Central memory CD4-positive, alpha-beta T cell (primary cell): ENCODE measurements at regions not wholly inside any gene's neighbourhood (a gene's known extent, or its start where the extent isn't known, plus 50 kb on each side); places are given as distances from the start of the nearest gene placed in this dataset.
"Not testable (repeated sequence)": the region's sequence is repeated elsewhere in the genome, so short reads cannot be mapped to it uniquely, and the experiment has no call there.

ENCODE experiments used
- DNase-seq: peaks from one replicate; pipeline ENCODE4 v3.0.0; 2022

DNA sequence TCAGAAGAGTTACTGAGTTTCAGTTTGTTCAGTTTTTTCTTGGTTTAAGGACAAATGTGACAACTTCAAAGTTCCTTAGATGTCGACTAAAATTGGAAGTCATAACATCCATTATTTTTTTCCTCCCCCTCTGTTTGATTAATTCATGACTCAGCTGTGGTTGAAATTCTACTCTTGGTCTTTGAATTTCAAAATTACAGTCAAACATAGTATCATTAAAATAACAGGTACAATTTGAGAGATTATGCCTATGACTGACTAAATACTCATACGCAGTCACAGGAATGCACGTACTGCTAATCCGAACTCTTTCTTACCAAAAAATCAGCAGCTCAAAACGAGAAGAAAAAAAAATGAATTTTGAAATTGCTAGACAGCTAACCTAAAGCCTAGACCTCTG is 1434.8 kb downstream of the RAPGEF2 start:
- DNase-seq, result no peak

DNA sequence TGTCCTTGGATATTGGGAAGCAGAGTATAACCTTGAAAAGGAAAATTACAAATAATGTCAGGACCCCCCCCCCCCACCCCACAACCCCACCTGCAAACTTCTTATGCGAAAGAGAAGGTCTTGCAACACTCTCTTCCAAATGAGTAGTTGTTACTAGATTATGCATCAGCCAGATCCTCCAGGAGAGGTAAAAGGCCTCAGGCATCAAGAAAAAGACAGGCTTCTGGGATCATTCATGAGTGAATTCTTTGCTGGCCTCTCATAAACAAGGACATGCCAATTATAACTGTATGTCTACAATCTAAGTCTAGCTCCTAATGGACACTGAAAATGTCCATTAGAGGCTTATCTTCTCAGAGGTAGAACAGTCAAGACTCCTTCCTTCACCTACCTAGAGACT is 1443.3 kb downstream of the RAPGEF2 start:
- no peak for DNase-seq

DNA sequence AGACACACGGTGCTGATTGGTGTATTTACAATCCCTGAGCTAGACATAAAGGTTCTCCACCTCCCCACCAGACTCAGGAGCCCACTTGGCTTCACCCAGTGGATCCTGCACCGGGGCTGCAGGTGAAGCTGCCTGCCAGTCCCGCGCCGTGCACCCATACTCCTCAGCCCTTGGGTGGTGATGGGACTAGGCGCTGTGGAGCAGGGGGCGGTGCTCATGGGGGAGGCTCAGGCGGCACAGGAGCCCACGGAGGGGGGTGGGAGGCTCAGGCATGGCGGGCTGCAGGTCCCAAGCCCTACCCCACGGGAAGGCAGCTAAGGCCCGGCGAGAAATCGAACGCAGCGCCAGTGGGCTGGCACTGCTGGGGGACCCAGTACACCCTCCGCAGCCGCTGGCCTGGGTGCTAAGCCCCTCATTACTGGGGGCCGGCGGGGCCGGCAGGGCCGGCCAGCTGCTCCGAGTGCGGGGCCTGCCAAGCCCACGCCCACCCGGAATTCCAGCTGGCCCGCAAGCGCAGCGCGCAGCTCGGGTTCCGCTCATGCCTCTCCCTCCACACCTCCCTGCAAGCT is 1447.2 kb downstream of the RAPGEF2 start:
- DNase-seq, result not testable (repeated sequence)

DNA sequence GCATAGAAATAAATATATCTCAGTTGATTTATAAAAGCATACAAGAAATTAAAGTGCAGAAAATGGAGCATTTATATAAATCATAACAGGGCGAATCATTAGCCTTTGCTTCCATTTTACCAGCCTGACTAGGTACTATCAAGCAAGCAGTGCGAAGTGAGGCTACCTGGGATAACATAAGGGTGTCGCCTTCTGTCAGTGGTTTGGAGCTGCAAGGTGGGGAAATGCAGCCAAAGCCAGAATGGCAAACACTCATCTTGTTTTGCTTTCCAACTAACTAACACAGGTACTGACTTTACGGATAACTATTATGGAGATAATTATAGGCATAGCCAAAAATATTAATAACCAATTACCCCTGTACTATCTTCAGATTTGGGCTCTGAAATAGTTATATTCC is 1459.8 kb downstream of the RAPGEF2 start:
- DNase-seq, result no peak

DNA sequence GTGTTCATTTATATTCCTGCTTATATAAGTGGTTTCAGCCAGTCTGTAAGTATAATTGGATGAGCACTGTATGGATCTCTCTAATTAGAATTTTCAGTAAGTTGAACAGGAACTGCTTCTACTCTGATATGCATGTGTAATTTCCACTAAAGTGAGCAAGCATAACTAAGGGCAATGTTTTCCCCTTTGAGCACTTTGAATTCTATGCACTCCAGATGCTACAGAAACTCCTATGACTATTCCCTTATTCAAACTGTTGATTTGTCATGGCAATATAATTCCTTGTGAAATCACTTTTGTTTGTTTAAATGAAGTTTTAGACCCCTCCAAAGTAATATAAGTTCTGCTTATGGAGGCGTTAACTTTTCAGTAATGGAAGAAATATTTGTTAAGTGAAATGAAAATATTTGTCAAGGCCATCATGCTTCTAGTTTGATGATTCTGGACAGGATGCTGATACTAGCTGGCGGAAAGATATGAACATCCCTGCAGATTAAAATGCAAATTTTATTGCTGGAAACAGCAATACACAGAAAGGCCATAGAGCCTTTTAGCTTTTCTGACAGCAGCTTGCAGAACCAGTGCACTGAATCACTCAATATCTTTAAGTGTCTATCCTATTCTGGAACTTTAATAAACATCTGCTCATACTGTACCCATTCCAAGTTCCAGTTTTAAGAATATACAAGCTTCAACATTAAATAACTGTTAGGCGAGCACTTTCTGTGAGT is 1460.8 kb downstream of the RAPGEF2 start:
- DNase-seq, result no peak

DNA sequence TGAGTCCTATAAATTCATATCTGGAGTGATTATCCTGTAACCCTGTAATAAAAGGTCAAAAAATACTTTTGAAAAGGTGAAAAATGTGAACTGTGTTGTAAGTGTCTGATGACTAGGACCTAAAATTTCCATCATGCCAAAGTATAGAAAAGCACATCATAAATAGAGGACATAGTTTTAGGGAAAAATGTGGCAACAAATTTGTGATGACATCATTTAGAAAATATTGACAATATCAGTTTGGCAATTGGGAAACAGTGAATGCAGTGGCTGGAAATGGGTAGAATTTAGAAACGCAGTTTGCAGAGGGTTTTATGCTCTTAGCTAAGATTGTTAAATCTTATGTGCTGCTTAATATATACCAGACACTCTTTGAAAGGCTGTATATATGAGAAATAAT is 1464.8 kb downstream of the RAPGEF2 start:
- no peak for DNase-seq

DNA sequence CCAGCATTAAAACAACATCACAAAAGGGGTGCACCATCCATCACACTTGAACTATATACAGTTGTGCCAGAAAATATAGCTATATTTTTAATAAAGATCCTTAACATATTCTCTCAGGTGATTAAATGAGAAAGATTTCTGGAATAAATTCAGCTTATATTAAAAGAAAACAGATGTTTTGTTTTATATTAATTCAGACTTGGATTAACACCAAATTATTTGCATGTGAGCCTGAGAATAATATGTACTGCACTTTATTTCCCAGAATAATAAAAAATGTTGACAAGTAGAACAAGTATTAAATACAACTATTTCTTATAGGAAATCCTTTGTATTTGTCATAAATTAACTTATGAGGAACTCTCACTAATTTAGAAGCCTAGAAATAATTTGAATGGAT is 1467.4 kb downstream of the RAPGEF2 start:
- DNase-seq, result no peak

DNA sequence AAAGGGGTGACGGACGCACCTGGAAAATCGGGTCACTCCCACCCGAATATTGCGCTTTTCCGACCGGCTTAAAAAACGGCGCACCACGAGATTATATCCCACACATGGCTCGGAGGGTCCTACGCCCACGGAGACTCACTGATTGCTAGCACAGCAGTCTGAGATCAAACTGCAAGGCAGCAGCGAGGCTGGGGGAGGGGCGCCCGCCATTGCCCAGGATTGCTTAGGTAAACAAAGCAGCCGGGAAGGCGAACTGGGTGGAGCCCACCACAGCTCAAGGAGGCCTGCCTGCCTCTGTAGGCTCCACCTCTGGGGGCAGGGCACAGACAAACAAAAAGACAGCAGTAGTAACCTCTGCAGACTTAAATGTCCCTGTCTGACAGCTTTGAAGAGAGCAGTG is 1471.4 kb downstream of the RAPGEF2 start:
- not testable (repeated sequence) for DNase-seq

DNA sequence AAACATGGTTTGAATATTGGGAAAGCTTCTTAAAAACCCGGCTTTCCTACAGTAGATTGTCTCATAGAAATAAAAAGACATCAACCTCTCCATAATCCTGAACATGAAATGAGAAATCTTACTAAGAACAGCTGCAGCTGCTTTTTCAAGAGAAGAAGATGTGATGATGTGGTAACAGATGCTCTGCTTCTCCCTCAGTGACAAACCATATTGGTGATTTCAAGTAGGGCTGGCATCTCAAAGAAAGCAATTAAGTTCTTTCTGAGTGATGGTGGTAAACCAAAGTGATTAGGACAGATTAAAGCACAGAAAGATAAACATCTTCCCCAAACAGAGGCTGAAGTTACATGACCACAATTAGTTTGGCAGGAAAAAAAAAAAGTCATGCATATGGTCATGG is 1477.7 kb downstream of the RAPGEF2 start:
- DNase-seq, result no peak

DNA sequence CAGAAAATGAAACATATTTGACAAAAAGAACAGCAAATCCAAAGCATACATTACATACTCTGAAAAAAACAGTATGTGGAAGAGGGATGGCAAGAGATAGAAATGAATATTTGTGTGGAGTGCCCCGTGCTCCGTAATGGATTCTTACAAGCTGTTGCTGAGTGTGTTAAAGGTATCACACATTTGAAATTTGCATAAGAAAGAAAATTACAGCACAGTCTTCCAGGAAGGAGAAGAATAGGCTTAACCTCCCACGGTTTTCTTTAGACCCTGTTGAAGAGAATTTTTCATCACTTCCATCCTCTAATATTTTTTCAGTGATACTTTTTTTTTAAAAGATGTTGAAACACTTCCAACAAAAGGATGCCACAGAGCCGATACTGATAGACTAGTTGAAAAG is 1489.4 kb downstream of the RAPGEF2 start:
- no peak for DNase-seq

DNA sequence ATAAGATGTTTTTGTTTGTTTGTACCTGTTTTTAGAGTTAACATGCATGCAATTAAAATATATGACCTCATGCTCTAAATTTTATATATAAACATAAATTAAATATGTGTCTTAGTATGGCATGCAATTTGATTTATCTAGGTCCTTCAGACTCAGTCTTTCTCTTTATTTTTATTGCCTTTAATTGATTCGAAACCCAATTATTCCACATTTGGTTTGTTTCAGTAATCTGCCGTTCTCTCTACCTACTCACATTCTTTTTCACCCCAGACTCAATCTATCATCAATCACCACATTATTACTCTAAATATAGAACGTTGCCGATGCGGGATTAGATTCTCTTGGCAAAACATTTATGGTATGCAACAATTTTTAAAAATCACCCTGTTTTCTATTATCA is 1492.8 kb downstream of the RAPGEF2 start:
- DNase-seq, result no peak

DNA sequence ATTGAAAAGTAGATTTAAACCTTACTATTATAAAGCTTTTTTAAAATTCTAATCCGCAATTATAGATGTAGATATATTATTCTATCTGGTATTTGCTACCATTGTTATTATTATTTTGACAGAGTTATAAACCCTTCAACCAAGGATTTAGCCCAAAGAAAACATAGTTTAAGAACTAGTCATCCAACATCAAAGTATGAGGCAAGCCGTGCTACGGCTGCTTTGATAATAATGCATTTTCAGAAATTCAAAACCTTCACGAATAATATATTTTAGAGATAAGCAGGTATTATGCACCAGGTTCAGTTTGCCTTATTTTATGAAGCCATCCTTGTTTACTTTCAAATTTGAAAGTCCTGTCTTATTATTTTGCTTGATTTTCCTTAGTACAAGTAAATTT is 1501.7 kb downstream of the RAPGEF2 start:
- DNase-seq, result no peak

DNA sequence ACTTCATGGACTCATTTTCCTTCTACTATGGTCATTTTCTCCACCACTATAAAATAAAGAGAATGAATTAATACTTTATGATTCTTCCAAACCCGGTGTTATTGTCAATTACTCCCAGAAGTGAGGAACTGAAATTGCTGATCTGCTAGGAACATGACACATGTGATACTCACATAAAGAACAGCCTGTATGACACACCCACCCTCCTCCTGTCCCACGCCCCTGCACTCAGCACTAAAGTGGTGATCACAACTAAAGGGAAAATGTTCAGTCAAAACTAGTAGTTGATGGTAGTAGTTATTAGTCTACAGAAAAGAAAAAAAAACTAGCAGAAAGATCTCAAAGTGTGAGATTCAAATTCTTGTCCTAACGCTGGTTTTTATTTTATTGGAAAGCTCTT is 1508.3 kb downstream of the RAPGEF2 start:
- no peak for DNase-seq

DNA sequence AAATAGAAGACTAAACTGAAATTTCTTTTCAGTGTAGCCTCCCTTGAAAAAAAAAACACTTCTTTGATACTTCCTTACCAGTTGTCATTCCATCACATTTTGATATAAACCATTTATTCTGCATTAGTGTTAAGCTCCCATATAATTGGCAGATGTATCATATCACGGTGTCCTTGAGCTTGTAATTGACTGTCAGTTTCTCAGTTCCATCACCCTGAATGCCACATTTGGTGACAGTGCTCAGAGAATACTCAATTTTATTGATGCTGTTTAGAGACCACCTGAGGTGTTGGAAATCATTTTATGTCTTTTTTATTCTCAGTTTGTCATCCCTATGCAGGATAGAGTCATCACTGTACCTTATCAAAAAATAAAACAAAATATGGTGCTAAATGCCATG is 1528.2 kb downstream of the RAPGEF2 start:
- no peak for DNase-seq

DNA sequence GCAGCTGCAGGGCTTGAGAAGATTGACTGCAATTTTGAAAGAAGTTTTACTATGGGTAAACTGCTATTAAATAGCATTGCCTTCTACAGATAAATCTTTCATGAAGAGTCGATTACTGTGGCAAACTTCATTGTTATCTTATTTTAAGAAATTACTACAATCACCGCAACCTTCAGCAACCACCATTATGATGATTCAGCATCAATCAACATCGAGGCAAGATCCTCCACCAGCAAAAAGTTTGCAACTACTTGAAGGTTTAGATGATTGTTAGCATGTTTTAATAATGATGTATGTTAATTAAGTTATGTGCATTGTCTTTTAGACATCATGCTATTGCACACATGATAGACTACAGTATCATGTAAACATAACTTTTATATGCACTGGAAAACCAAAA is 1511.0 kb downstream of the FSTL5 start:
- DNase-seq, result no peak

DNA sequence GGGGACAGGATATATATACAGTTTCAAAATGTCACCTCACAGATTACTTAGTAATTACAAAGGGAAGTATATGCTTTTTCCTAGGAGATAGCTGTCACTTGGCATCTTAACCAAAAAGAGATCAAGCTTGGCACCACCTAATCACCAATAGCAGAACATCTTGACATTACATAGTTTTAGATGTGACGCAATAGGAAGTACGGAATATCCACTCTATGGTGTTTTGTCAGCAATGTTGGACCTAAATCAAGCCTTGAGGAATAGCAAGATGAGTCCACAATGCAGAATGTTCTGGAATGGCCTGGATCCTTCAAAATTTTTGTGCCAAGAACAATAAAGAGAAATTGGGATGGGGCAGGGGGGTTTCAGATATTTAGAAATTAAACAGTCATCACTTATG is 1488.2 kb downstream of the FSTL5 start:
- DNase-seq, result no peak

DNA sequence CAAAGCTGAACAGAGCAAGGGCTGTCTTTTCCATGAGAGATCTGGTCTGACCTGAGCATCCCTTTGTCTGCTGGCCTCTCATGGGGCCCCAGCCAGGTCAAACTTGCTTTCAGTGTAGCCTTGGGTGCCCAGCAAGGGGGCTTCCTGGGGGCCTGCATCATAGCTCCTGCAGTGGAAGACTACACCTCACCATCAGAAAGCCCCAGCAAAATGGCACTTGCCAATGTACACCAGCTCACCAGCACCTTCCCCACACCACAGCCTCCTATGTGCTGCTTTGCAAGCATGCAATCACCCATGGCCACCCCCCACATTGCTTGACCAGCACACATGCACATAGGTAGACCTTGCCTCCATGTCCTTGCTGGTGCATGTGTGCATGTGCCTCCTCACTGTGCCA is 1478.1 kb downstream of the FSTL5 start:
- no peak for DNase-seq

DNA sequence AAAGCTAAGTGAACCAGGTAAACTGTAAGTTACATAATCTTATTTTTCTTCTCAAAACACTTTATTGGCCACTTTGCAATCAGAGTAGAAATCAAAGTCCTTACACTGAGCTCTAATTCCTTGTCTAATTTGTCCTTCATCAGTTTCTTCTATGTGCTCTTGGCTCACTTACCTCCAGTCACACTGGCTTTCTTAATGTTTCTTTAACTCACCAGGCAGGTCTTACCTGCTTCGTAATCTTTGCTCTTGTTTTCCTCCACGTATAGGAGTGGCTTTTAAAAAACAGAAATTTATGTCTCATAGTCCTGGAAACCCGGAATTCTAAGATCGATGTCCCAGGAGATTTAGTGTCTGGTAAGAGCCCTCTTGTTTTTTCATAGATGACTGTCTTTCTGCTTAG is 1462.1 kb downstream of the FSTL5 start:
- no peak for DNase-seq

DNA sequence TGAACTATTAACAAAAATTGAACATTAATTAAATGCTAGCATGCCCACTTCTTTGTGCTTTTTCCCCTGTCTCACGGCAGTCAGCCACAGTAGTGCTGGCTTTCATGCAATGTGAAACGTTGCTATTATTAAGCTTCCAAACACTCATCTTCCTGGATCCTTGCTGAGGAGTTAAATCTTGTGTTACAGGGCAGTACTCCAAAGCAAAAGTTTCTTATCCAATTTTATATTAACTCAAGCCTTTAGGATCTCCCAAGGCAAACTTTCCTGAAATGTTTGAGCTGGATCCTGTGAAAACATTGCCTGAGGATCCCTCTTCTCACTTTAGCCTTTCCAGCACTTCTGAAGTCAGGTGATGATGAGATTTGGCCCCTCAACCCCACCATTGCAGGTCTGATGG is 1454.8 kb downstream of the FSTL5 start:
- DNase-seq, result no peak

DNA sequence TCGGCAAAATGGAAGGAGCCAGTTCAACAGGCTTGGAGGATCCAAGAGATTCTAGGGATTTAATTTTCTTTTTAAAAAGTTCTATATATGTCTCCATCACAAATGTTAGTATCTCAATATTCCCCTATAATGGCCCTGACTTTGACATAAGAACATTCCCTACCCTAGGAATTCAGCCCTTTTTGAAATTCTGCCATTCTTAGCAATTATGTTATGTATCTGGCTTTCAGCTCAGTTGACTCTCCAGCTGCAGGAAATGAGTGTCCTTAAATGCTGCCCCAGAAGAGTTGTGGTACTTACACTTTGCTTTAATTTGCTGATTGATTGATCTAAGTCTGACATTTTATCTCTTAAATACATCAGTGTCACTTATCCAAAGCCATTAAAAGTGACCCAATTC is 1454.3 kb downstream of the FSTL5 start:
- DNase-seq, result no peak

DNA sequence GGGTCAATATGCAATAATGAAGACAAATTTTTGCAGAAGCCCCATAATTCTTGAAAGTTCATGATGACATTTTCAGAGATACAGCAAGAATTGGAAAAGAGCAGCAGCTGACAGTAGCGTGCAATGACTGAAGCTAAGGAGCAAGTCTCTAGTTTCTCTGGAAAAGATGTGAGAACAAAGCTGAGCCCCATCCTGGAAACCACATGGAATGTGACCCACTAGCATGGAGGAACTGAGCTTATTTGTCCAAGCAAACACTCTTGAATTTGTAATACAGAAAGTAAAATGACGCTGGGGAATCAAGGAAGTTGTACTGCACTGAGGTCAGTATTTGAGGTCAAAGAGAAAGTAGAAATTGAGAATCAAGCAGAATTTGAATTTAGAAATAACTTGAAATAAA is 1447.2 kb downstream of the FSTL5 start:
- no peak for DNase-seq

DNA sequence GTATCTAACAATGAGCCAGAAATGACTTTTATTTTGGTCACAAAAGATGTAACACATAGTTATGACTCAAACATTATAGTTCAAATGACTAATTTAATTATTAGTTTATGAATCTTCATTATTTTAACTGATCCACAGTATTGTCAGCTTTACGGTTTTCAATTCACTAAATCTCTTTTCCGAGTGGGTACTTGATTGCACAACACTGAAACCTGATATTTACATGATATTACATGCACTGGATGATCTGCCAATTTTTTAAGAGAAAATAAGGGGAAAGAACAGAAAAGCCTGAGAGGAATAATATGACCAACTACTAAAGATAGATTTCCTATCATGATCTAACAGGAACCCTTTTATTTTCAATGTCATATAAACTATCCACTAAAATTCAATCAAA is 1446.0 kb downstream of the FSTL5 start:
- no peak for DNase-seq

DNA sequence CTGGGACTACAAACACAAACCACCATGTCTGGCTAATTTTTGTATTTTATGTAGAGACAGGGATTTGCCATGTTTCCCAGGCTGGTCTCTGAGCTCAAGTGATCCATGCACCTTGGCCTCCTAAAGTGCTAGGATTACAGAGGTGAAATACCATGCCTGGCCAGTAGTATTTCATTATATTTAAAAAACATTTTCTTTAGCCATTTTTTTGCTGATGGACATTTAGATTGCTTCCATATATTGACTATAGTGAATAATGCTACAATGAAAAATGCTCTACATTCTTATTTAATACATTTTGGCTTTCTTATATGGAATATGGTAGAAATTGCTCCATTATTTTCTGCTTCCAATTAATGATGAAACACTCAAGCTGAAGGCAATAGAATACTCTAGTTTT is 1439.7 kb downstream of the FSTL5 start:
- DNase-seq, result no peak

DNA sequence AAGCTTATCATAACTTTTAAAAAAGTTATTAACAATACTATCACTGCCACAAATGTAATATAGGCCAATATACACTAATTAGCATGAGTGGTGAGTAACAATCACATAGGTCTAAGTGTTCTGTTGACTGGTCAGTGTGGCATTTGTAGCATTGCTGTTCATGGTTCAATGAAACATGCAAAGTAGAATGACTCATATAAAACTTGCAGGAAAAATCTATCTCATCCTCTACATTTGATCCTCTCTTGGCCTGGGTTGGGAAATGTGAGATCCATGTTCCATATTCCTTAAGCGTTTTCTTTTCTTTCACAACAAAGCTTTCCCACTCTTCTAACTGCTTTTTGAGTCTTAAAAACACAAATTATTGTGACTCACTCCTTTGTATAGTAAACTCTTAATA is 1418.7 kb downstream of the FSTL5 start:
- no peak for DNase-seq

DNA sequence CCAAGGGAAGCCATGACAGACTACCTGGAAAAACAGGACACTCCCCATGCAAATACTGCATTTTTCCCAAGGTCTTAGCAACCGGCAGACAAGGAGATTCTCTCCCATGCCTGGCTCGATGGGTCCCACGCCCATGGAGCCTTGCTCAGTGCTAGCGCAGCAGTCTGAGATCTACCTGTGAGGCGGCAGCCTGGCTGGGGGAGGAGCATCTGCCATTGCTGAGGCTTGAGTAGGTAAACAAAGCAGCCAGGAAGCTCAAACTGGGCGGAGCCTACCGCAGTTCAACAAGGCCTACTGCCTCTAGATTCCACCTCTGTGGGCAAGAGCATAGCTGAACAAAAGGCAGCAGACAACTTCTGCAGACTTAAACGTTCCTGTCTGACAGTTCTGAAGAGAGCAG is 1417.2 kb downstream of the FSTL5 start:
- DNase-seq, result not testable (repeated sequence)
